HG03354 (cell line): ENCODE measurements at regions not wholly inside any gene's neighbourhood (a gene's known extent, or its start where the extent isn't known, plus 50 kb on each side); places are given as distances from the start of the nearest gene placed in this dataset.

Experiments used
- ATAC-seq: cut with Tn5 transposase; IDR thresholded peaks from one replicate; pipeline ENCODE4 v1.9.1; 2021; ENCODE audit warnings: mild to moderate bottlenecking; ENCODE audit not compliant: unreplicated experiment, poor library complexity, severe bottlenecking

GRCh38 chr18:22355598-22355997, 62.1 kb downstream of the CTAGE1 start:
- ATAC-seq = no peak

- no peak for ATAC-seq
These were observed 62.6 kb downstream of the CTAGE1 start for GRCh38 chr18:22355069-22355468.

- no peak for ATAC-seq
These were observed 67.7 kb downstream of the CTAGE1 start for GRCh38 chr18:22349966-22350365.

GRCh38 chr18:22349317-22349898, 68.3 kb downstream of the CTAGE1 start:
- ATAC-seq = no peak

- no peak for ATAC-seq
These were observed 69.0 kb downstream of the CTAGE1 start for GRCh38 chr18:22348521-22349316.

- ATAC-seq = no peak
These were observed 69.9 kb downstream of the CTAGE1 start for GRCh38 chr18:22347606-22348511.

GRCh38 chr18:22346953-22347605, 70.6 kb downstream of the CTAGE1 start:
- ATAC-seq = no peak

GRCh38 chr18:22346401-22346952, 71.2 kb downstream of the CTAGE1 start:
- no peak for ATAC-seq

- ATAC-seq = no peak
These were observed 72.0 kb downstream of the CTAGE1 start for GRCh38 chr18:22345718-22346117.

- no peak for ATAC-seq
These were observed 72.6 kb downstream of the CTAGE1 start for GRCh38 chr18:22344908-22345670.

GRCh38 chr18:22344445-22344844, 73.3 kb downstream of the CTAGE1 start:
- no peak for ATAC-seq

GRCh38 chr18:22343613-22344012, 74.1 kb downstream of the CTAGE1 start:
- ATAC-seq = no peak

GRCh38 chr18:22342625-22343024, 75.1 kb downstream of the CTAGE1 start:
- no peak for ATAC-seq

GRCh38 chr18:22340331-22340730, 77.4 kb downstream of the CTAGE1 start:
- ATAC-seq = no peak

GRCh38 chr18:22339913-22340312, 77.8 kb downstream of the CTAGE1 start:
- no peak for ATAC-seq

- ATAC-seq = no peak
These were observed 79.9 kb downstream of the CTAGE1 start for GRCh38 chr18:22337833-22338232.

GRCh38 chr18:22337306-22337705, 80.4 kb downstream of the CTAGE1 start:
- ATAC-seq = no peak

- ATAC-seq = no peak
These were observed 81.3 kb downstream of the CTAGE1 start for GRCh38 chr18:22336406-22336805.

- ATAC-seq = no peak
These were observed 82.0 kb downstream of the CTAGE1 start for GRCh38 chr18:22335731-22336198.
